GM18519 (cell line): ENCODE measurements at regions not wholly inside any gene's neighbourhood (a gene's known extent, or its start where the extent isn't known, plus 50 kb on each side); places are given as distances from the start of the nearest gene placed in this dataset.
"Not testable (repeated sequence)": the region's sequence is repeated elsewhere in the genome, so short reads cannot be mapped to it uniquely, and the experiment has no call there.

ENCODE experiments used
- ATAC-seq: cut with Tn5 transposase; IDR thresholded peaks from one replicate; pipeline ENCODE4 v1.9.1; 2021; ENCODE audit warnings: mild to moderate bottlenecking, moderate library complexity; ENCODE audit not compliant: unreplicated experiment, low FRiP score

DNA sequence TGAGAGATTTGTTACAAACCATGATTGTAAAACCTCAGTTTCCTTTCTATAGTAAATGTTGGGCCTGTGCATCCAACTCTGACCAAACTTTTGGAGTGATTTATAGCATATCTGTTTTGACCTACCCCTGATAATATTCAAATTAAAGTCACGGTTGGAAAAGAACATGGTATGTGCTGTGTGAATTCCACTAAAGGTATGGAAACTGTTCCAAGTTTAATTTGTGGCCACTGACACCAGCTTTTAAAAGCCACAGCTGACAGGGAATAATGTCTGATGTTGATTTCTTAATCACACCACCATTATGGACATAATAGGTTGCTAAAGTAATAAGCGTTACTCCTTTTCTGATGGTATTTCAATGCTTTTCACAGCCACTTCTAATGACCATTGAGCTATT is 1215.9 kb downstream of the CDH8 start:
- ATAC-seq = no peak

DNA sequence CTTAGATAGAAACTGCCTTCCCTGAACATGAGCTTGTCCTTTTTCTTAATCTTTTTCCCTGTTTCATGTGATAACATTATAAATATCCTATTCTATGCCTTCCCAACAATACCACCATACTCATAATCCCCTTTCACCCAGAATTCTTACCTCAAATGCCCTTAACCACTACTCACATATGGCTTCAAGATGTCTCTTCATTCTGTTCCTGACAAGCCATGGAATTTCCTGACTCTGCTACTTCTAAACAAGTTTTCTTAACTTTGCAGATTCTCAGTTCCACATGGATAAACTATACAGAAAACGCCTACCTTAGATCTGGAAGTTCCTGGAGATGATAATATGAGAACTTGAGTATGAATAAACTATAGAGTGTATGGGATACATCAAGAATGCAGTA is 1217.8 kb downstream of the CDH8 start:
- ATAC-seq = no peak

DNA sequence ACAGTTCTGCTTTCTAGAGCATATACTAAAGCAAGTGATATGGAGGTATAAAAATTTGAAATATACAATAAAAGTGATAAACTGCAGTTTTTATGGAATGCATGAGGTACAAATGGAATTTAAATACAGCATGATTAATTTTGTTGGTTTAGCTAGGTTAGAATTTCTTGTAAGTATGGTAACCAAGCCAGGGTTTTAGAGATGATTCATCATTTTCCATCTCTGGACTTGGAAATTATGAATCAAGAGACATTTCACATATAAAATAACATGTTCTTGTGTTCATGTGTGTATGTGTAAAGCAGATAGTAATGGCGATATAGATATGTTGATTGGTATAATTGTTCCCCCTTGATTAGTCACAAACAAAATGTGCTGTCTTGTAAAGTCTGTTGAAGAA is 1219.8 kb downstream of the CDH8 start:
- ATAC-seq = no peak

DNA sequence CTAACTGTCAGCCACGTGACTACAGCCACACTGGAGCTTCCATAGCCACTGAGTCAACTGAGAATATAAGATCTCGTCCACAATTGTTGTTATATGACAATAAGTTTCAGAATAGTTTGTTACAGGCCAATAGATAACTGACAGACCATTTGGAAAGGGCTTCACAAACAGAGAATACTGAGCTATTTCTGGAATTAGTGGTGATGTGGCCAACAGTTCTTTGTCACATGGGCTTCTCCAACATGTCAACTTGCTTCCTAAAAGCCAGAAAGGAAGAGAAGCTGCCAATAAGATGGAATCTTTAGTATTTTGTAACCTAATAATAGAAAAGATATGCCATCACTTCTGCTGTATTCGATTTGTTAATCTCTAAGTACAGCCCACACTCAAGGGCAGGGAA is 1220.4 kb downstream of the CDH8 start:
- ATAC-seq = no peak

DNA sequence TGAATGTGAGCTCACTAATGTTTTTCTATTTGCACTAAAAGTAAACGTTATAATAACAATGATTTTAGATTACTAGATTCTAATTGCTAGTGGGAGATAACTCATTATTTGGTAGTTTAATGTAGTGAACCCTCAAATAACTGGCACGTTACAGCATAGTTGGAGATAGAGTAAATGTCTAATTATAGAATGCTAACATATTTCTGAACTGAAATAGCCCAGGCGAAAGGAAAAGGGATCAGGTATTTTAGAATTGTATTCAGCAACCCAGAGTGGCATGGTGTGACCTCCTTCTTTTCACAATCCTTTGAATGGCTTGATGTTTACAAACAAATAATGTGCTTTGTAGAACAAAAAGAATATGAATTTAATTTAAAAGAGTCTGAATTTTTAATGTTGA is 1221.2 kb downstream of the CDH8 start:
- ATAC-seq = no peak

DNA sequence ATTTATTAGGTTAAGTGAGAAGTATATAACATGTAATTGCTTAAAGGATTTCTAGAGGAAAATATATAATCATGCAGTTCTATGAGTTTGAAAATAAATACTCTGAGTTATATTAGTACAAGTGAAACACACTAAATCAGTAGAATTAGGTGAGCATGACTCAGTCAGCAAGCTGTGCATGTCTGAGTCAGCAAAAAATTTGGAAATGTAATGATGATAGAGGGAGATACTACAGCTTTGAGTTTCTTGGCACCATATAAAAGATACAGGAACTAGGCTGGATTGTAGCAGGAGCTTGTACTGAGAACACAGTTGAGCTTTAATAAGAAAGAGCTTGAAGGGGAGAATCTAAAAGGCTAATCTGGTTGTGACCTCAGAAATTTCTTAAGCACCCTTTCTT is 1224.6 kb downstream of the CDH8 start:
- ATAC-seq = no peak

DNA sequence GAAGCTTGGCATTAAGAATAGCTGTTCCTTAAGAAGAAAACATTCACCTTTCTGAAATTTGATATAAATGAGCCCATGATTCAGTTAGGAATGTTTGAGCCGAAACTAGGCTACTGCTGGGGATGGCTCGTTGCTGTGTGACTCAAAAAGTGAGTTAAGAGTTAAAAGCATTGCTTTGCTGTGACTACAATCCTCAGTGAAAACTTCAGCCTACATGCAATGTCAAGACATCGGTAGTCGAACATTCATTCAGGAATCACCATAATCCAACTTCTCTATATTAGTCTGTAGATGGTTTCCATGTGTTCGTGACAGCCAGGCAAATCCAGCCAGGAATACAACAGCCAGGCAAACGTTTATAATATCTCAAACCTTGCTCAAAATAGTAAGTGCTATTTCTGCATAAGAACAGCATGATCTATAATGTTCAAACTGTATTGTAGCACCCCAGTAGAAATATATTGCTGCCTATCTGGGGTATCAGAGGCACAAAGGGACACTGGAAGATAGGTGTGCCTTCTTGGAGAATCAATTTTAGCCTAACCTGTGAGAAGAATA is 1225.1 kb downstream of the CDH8 start:
- no peak for ATAC-seq

DNA sequence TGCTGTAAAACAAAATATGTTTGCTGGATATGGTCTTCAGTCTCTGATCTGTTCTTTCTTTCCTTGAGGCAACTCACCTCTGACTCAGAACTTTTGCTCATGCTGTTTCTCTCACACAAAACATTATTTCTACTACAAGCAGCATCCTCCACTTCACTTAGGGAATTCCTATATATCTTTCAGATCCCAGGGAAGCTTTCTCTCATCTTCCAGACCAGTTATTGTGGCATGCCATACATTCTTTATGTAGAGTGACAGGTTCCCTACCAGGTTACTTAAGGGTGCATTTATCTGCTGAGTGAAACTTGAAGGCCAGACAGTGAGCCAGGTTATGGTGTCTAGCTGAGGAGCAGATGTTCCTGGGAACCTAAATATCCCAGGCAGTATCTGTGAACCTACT is 1226.0 kb downstream of the CDH8 start:
- ATAC-seq = no peak

DNA sequence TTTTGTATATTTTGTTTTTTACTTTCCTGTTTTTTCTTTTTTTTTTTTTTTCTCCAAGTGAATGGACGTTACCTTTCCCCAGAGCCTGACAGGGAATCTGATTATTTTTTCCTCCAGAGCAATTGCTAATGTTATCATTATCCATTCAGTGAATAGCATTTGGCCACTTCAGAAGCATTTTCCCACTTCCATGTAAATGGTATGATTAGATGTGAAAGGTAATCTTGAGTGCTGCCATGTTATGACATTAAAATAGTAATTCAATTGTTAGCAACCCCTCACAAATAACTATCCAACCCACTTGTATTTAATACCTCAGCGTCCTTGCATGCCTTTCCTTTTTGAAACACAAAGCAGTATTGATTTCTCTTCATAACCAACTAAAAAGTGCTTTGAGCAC is 1243.8 kb downstream of the CDH8 start:
- ATAC-seq = no peak

DNA sequence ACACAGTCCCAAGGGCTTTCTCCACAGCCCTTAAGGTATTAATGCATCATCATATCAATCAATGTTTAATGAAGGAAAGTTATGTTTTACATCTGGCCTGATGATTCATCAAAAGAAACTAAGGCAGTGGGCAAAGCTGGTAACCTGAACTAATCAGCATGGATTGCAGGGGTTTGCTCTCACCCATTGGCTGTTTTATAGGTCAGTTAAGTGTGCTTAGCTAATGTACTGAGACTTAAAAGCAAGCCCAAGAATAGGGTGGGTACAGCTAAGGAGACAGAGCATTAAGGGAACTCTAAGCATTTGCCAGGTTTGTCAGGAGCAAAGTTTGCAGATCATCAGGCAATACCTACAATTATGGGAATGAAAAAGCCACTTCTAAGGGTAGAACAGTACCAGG is 1247.6 kb downstream of the CDH8 start:
- ATAC-seq = no peak

DNA sequence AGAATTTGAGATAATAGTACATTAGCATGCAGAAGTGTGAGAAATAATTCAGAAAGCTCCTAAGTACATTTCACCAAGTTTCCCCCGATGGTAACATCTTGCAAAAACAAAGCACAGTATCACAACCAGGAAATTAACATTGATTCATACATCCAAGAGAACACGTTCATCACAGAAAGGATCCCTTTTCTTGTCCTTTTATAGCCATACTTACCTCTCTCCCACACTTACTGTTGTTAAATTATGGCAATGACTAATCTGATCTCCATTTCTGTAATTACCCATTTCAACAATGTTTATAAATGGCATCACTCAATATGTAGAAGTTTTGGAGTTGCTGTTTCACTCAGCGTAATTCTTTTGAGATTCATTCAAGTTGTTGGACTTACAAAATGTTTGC is 1260.0 kb downstream of the CDH8 start:
- no peak for ATAC-seq

DNA sequence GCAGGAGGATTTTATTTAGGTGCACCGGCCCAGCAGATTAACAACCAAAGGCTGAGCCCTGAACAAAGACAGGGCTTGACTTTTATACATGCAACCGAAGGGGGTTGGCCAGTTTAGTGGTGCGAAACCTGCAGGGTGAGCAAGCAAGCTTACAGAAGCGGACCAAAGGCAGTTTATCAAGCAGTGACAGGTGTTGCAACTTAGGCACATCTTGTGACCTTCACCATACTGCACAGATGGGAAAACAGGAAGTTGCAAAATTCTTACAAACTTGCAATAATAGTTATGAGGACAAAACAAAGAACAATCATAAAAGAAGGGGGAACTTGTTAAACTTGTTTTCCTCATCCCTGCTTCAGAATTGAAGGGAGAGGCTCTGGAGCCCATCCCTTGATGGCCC is 1265.1 kb downstream of the CDH8 start:
- ATAC-seq = no peak

DNA sequence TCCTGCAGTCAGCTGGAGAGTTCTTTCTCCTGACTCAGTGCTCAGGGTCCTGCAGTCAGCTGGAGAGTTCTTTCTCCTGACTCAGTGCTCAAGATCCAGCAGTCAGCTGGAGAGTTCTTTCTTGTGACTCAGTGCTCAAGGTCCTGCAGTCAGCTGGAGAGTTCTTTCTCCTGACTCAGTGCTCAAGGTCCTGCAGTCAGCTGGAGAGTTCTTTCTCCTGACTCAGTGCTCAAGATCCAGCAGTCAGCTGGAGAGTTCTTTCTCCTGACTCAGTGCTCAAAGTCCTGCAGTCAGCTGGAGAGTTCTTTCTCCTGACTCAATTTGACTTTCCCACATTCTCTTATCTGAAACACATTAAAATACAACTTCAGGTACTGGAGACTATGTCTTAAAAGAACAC is 1265.9 kb downstream of the CDH8 start:
- ATAC-seq = not testable (repeated sequence)

DNA sequence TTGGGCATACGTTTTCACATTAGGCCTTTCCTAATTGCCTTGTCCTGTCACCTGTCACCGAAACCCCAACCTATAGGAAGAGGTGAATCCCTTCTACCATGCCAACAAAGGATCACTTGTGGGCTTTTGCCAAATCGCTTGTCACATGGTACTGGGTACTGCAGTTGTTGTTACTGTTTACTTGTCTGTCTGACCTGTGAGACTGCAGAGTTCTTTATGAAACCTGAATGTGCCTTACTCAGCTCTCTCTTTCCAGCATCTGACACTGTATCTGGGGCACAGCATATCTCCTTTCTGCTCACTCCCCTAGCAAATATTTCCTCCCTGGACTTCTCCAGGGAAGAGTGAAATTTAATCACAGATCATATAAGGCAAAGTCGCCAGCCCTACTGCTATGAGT is 1272.4 kb downstream of the CDH8 start:
- no peak for ATAC-seq

DNA sequence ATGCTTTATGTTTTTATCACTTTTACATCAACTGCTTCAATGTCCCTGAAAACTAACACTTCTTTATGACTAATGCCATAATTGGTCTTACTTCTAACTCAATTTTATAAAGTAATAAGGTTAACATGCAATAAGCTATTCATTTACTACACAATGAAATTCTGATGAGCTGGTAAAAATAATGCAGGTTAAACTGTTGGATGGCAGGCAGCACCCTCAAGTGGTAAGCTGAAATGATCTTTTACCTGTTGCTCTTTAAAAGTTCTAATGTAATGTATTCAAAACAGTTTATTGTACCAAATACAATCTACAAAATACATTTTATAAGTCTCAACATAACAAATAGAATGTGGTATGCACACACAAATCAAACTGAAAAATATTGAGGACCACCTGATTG is 1280.3 kb downstream of the CDH8 start:
- ATAC-seq = no peak

DNA sequence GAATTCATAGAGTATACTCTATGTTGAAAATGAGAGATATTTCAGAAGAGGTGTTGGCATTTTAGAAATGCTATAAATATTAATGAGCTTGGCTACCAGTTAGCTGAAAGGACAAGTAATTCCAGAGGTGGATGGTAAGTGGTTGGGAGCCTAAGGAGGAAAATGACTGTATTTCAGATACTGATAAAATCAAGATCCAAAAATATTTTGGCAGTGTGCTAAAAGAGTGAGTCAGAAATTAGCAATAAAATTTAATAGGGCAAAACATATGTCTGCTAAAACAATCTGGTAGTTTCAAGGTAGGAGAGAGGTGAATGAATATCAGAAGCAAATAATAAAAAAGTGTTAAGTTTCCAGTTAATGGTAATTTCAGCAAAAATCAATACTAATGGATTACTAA is 1287.9 kb downstream of the CDH8 start:
- no peak for ATAC-seq

DNA sequence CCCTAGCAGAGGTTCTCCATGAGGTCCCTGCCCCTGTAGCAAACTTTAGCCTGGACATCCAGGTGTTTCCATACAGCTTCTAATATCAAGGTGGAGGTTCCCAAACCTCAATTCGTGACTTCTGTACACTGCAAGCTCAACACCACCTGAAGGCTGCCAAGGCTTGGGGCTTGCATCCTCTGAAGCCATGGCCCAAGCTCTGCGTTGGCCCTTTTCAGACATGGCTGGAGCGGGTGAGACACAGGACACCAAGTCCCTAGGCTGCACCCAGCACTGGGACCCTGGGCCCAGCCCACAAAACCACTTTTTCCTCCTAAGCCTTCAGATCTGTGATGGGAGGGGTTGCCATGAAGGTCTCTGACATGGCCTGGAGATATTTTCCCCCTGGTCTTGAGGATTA is 1292.0 kb downstream of the CDH8 start:
- no peak for ATAC-seq

DNA sequence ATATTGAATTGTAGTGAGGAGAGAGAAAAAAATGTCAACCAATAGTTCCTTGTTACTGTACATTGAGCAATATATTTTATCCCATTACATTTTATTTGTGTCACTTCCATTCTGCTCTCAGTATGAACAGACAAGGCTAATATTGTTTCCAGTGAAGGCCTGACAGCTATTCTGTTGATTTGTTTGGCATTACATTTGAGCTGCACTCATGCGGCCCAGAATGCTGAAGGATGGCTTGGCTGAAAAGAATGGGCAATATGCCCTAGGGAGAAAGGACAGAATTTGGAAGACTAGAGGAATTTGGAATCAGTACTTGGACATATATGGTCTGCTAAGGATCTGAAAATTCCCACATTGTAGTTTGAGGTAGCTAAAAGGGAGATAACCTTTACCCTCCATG is 1294.4 kb downstream of the CDH8 start:
- no peak for ATAC-seq

DNA sequence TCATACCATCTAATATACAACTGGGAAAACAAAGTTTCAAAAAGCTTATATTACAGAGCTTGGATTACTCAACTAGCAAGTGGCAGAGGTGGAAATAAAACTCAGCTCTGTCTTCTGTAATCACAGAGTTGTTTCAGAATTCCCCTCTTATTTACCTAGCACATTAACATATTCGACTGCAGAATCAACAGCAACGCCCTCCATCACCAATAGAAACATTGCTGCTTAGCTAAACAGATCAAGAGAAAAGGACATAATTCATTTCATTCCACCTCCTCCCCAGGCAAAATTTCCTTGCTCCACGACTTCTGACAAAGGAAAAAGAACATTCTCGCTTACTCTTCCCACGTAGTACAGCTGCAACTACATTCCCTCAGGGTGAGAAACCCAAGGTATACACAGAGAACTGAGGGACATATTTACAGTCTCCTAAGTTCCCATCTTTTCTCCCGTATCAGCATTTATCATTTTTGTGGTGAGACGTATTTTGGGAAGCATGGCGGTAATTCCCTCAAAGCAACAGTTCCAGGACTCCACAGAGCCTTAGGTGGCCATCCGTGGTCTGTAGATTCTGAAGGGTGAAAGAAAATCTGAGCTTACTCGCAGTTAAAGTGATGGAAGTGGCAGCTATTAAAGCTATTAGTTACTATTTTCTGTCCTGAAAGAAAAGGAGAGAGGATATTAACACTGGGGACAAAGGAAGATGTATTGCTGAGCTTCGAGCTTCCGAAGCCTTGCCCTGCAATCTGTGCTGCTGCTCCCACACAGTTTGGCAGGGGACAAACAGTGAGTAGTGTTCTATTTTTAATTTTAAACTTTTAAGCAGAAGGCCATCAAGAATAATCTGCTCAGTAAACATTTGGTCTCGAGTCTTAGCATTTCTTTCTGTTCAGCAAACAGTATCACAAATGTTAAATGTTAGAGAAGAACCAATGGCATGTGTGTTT is 1296.2 kb downstream of the CDH8 start:
- no peak for ATAC-seq

DNA sequence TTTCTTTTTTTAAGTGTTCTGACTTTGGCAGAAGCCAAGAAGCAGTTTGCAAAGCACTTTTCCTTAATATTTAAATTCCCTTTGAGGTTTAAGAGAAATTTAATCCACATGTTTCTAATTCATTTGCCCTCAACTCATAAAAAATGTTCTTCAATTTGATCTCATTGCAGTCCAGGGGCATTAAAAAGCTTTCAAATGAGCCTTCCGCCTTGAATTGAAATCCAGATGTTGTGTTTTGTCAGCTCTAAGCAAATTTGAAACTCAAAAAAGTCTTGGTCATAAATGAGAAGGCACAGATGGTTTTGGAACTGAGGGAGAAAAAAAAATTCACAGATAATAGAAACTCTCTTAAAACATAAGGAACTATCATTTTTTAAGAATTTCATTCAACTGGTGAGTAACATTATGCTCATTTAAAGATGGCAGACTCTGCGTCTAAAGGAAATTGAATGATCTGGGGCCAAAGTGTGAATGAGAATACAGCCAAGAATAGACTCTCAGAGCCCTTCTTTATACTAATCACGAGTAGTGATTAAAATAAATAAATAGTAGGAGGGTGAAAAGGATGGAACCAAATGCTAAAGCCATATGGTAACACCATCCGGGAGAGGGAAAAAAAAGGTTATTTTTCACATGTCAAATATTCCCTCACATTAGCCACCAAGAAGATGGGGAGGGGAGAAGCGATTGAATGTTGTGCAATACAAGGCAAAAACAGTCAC is 1304.7 kb downstream of the CDH8 start:
- ATAC-seq = no peak

DNA sequence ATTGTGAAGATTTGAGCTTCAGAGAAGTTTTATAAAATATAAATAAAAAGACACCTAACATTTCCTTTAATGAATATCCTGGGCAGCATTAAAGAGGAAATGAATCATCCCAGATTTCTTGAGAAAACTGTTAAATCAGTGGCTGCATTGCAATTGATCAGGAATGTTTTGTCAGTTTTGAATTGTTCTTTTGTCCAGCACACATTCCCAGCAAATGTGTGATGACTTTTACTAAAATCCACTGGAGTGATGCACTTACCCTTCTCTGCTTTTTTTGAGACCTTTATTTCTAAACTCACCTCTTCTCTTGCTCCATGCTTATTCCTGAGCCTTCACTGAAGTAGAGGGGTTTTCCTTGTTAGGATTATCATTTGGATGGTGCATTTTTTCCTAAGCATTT is 1307.2 kb downstream of the CDH8 start:
- ATAC-seq = no peak

DNA sequence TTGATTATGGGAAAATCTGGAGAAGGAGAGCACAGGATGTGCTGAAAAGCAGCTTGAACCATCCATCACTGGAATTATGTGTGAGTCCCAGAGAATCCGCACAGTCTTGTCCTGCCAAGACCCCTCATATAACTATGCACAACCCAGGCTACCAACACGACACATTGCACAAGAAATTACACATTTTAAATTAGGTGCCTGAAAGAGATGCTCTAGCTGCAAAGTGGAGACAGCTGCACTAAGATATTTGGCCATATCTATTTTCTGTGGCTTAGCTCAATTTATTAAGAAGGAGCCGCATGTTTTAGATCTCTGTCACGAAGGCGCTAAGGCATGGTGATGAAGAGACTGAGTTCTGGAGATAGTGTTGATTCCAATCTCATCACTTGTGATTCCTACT is 1308.4 kb downstream of the CDH8 start:
- ATAC-seq = no peak
